Loucy (cell line): ENCODE measurements at regions not wholly inside any gene's neighbourhood (a gene's known extent, or its start where the extent isn't known, plus 50 kb on each side); places are given as distances from the start of the nearest gene placed in this dataset.

Source experiments
- EZH2phosphoT487 ChIP-seq: fragments of 200-600 bp; IDR thresholded peaks from 2 replicates; pipeline ENCODE4 v1.6.1; 2018; ENCODE audit warnings: antibody characterized with exemption, mild to moderate bottlenecking, moderate library complexity, borderline replicate concordance
- TF ChIP-seq, protein P1 (sequence below): fragments of 200-600 bp; sonication (generic); conservative IDR thresholded peaks from 2 replicates; pipeline ENCODE4 v1.5.1; 2014; ENCODE audit warnings: mild to moderate bottlenecking, antibody characterized with exemption, low read length

DNA sequence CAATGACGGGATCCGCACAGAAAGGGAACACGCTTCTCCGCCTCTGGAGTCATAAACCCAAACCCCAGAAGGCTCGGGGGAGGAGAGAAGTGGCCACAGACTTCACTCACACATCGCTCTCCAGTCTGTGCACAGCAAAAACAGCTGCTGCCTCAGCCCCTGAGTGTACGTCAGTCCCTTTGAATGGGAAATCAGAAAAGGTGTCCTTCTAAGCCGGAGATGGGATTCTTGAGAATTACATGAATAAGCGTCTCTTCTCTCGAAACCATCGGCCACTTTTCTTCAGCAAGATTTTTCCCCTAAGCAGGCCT is 78.3 kb downstream of the PDCL3 start:
- TF ChIP-seq, protein P1, sequence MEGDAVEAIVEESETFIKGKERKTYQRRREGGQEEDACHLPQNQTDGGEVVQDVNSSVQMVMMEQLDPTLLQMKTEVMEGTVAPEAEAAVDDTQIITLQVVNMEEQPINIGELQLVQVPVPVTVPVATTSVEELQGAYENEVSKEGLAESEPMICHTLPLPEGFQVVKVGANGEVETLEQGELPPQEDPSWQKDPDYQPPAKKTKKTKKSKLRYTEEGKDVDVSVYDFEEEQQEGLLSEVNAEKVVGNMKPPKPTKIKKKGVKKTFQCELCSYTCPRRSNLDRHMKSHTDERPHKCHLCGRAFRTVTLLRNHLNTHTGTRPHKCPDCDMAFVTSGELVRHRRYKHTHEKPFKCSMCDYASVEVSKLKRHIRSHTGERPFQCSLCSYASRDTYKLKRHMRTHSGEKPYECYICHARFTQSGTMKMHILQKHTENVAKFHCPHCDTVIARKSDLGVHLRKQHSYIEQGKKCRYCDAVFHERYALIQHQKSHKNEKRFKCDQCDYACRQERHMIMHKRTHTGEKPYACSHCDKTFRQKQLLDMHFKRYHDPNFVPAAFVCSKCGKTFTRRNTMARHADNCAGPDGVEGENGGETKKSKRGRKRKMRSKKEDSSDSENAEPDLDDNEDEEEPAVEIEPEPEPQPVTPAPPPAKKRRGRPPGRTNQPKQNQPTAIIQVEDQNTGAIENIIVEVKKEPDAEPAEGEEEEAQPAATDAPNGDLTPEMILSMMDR, result no peak
- no peak for TF ChIP-seq EZH2phosphoT487
